ENCODE measurements at regions not wholly inside any gene's neighbourhood (a gene's known extent, or its start where the extent isn't known, plus 50 kb on each side); places are given as distances from the start of the nearest gene placed in this dataset.

GRCh38 chr12:124454352-124454725, 113.1 kb downstream of the NCOR2 start:
- Mint-ChIP-seq H3K27me3 (no peaks in the 10 kb centered on the region), H3K27ac (no peak overlapping the region), H3K36me3 (ENCODE audit: low read depth) (peaks cover 13% of the 10 kb centered on the region), H3K4me1 (peaks cover 60% of the 10 kb centered on the region), H3K9me3 (ENCODE audit: low read depth) (peaks cover 3% of the 10 kb centered on the region), H3K4me3 (no peak overlapping the region)
- ChIA-PET CTCF (interaction anchor here (0.6 to 1.6 kb wide), 2 partner anchors 12 to 587 kb away, joined by 3 to 5 read pairs; no protein-coding TSS in a partner anchor), POLR2A (no interaction called here)
- intact Hi-C loops (cut with DNase I, micrococcal nuclease), result loop anchor here in 1 of 2 experiments (5.0 kb wide), 1 partner anchor 258 kb away; no protein-coding TSS in a partner anchor
- no peak for DNase-seq
- no peak for ATAC-seq

- intact Hi-C loops (cut with DNase I, micrococcal nuclease), result loop anchor here (1.0 to 5.0 kb wide), 9 partner anchors 13 to 321 kb away; partner anchors contain the start of gene NCOR2 (in 1 of the 2)
Observed at GRCh38 chr12:124453419-124454351, 113.7 kb downstream of the NCOR2 start.

GRCh38 chr12:124452576-124453331, 114.7 kb downstream of the NCOR2 start:
- no peak for ATAC-seq
- Mint-ChIP-seq H3K4me3 (no peak overlapping the region), H3K4me1 (peaks cover 58% of the 10 kb centered on the region), H3K27me3 (no peaks in the 10 kb centered on the region), H3K27ac (no peak overlapping the region), H3K36me3 (ENCODE audit: low read depth) (peaks cover 12% of the 10 kb centered on the region), H3K9me3 (ENCODE audit: low read depth) (no peaks in the 10 kb centered on the region)
- CTCF ChIA-PET, result interaction anchor here (0.8 to 1.6 kb wide), 4 partner anchors 14 to 313 kb away, joined by 3 to 5 read pairs (median 4); no protein-coding TSS in a partner anchor
- intact Hi-C loops (cut with DNase I, micrococcal nuclease), result loop anchor here (1.0 to 5.0 kb wide), 9 partner anchors 14 to 322 kb away; partner anchors contain the start of gene NCOR2 (in 1 of the 2)
- no peak for DNase-seq
- POLR2A ChIA-PET, result interaction anchor here (0.7 to 1.2 kb wide), 2 partner anchors 14 to 322 kb away, joined by 3 read pairs; no protein-coding TSS in a partner anchor

More at GRCh38 chr12:124453419-124454351, 113.7 kb downstream of the NCOR2 start:
- ATAC-seq (peak; percentile 90), DNase-seq (peak; percentile 93)
- Mint-ChIP-seq H3K27me3 (no peaks in the 10 kb centered on the region), H3K36me3 (ENCODE audit: low read depth) (peaks cover 14% of the 10 kb centered on the region), H3K27ac (peak overlapping the region; percentile 37), H3K4me3 (peak overlapping the region; percentile 17), H3K9me3 (ENCODE audit: low read depth) (no peaks in the 10 kb centered on the region), H3K4me1 (peaks cover 64% of the 10 kb centered on the region)
- ChIA-PET POLR2A (interaction anchor here (0.6 to 1.2 kb wide), 3 partner anchors 13 to 321 kb away, joined by 3 to 5 read pairs (median 3); no protein-coding TSS in a partner anchor), CTCF (interaction anchor here (0.6 to 1.6 kb wide), 5 partner anchors 13 to 586 kb away, joined by 3 to 5 read pairs (median 4); no protein-coding TSS in a partner anchor)

GRCh38 chr12:124451637-124452243, 115.7 kb downstream of the NCOR2 start:
- no peaks in the 10 kb centered on the region for H3K27me3 Mint-ChIP-seq
- no peak overlapping the region for H3K4me3 Mint-ChIP-seq
- no peak for ATAC-seq
- H3K9me3 Mint-ChIP-seq (ENCODE audit: low read depth), result no peaks in the 10 kb centered on the region
- H3K27ac Mint-ChIP-seq, result no peak overlapping the region
- intact Hi-C loops (cut with DNase I, micrococcal nuclease), result loop anchor here in 1 of 2 experiments (2.0 to 5.0 kb wide), 2 partner anchors 261 to 323 kb away; no protein-coding TSS in a partner anchor
- ChIA-PET CTCF (no interaction called here), POLR2A (no interaction called here)
- peaks cover 54% of the 10 kb centered on the region for H3K4me1 Mint-ChIP-seq
- DNase-seq, result no peak
- H3K36me3 Mint-ChIP-seq (ENCODE audit: low read depth), result peaks cover 12% of the 10 kb centered on the region

GRCh38 chr12:124451016-124451415, 116.4 kb downstream of the NCOR2 start:
- Mint-ChIP-seq H3K27me3 (no peaks in the 10 kb centered on the region), H3K4me3 (no peak overlapping the region), H3K4me1 (peaks cover 49% of the 10 kb centered on the region), H3K9me3 (ENCODE audit: low read depth) (no peaks in the 10 kb centered on the region), H3K27ac (no peak overlapping the region), H3K36me3 (ENCODE audit: low read depth) (peaks cover 12% of the 10 kb centered on the region)
- intact Hi-C loops (cut with DNase I, micrococcal nuclease), result loop anchor here in 1 of 2 experiments (5.0 kb wide), 1 partner anchor 261 kb away; no protein-coding TSS in a partner anchor
- ChIA-PET POLR2A (no interaction called here), CTCF (no interaction called here)
- ATAC-seq (no peak), DNase-seq (no peak)

- H3K9me3 Mint-ChIP-seq (ENCODE audit: low read depth), result no peaks in the 10 kb centered on the region
Observed at GRCh38 chr12:124450376-124450750, 117.0 kb downstream of the NCOR2 start.

GRCh38 chr12:124449623-124450375, 117.6 kb downstream of the NCOR2 start:
- no peak overlapping the region for H3K27ac Mint-ChIP-seq
- no peak overlapping the region for H3K4me3 Mint-ChIP-seq
- no peaks in the 10 kb centered on the region for H3K9me3 Mint-ChIP-seq (ENCODE audit: low read depth)
- H3K4me1 Mint-ChIP-seq, result peaks cover 42% of the 10 kb centered on the region
- POLR2A ChIA-PET, result no interaction called here
- intact Hi-C loops (cut with DNase I, micrococcal nuclease), result loop anchor here in 1 of 2 experiments (5.0 kb wide), 1 partner anchor 263 kb away; no protein-coding TSS in a partner anchor
- no peaks in the 10 kb centered on the region for H3K27me3 Mint-ChIP-seq
- peaks cover 12% of the 10 kb centered on the region for H3K36me3 Mint-ChIP-seq (ENCODE audit: low read depth)
- ATAC-seq (no peak), DNase-seq (no peak)
- CTCF ChIA-PET, result interaction anchor here (0.7 kb wide), 1 partner anchor 444 kb away, joined by 3 read pairs; no protein-coding TSS in a partner anchor

More at GRCh38 chr12:124450376-124450750, 117.0 kb downstream of the NCOR2 start:
- CTCF ChIA-PET, result interaction anchor here (0.7 kb wide), 1 partner anchor 444 kb away, joined by 3 read pairs; no protein-coding TSS in a partner anchor
- peaks cover 11% of the 10 kb centered on the region for H3K36me3 Mint-ChIP-seq (ENCODE audit: low read depth)
- no peaks in the 10 kb centered on the region for H3K27me3 Mint-ChIP-seq
- H3K4me1 Mint-ChIP-seq, result peaks cover 45% of the 10 kb centered on the region
- no peak overlapping the region for H3K27ac Mint-ChIP-seq
- H3K4me3 Mint-ChIP-seq, result no peak overlapping the region
- intact Hi-C loops (cut with DNase I, micrococcal nuclease), result loop anchor here in 1 of 2 experiments (5.0 kb wide), 1 partner anchor 262 kb away; no protein-coding TSS in a partner anchor
- no peak for DNase-seq
- no peak for ATAC-seq
- POLR2A ChIA-PET, result no interaction called here

GRCh38 chr12:124448955-124449622, 118.3 kb downstream of the NCOR2 start:
- H3K27me3 Mint-ChIP-seq, result no peaks in the 10 kb centered on the region
- POLR2A ChIA-PET, result no interaction called here
- H3K36me3 Mint-ChIP-seq (ENCODE audit: low read depth), result peaks cover 19% of the 10 kb centered on the region
- H3K27ac Mint-ChIP-seq, result no peak overlapping the region
- no peaks in the 10 kb centered on the region for H3K9me3 Mint-ChIP-seq (ENCODE audit: low read depth)
- no peak overlapping the region for H3K4me3 Mint-ChIP-seq
- intact Hi-C loops (cut with DNase I, micrococcal nuclease), result no loop called here
- H3K4me1 Mint-ChIP-seq, result peaks cover 35% of the 10 kb centered on the region
- DNase-seq (no peak), ATAC-seq (no peak)
- CTCF ChIA-PET, result no interaction called here

- Mint-ChIP-seq H3K9me3 (ENCODE audit: low read depth) (no peaks in the 10 kb centered on the region), H3K27me3 (no peaks in the 10 kb centered on the region), H3K4me1 (peaks cover 28% of the 10 kb centered on the region), H3K36me3 (ENCODE audit: low read depth) (peaks cover 22% of the 10 kb centered on the region), H3K27ac (no peak overlapping the region), H3K4me3 (no peak overlapping the region)
- intact Hi-C loops (cut with DNase I, micrococcal nuclease), result no loop called here
- ChIA-PET POLR2A (no interaction called here), CTCF (interaction anchor here (0.9 kb wide), 1 partner anchor 323 kb away, joined by 3 read pairs; no protein-coding TSS in a partner anchor)
- ATAC-seq (no peak), DNase-seq (no peak)
Observed at GRCh38 chr12:124448241-124448954, 119.0 kb downstream of the NCOR2 start.

Data from activated CD4-positive, alpha-beta T cell treated with anti-CD3 and anti-CD28 coated beads for 36 hours (primary cell).